Astrocyte of the spinal cord (primary cell): ENCODE measurements at regions not wholly inside any gene's neighbourhood (a gene's known extent, or its start where the extent isn't known, plus 50 kb on each side); places are given as distances from the start of the nearest gene placed in this dataset.
"Not testable (repeated sequence)": the region's sequence is repeated elsewhere in the genome, so short reads cannot be mapped to it uniquely, and the experiment has no call there.

Experiments used
- DNase-seq: peaks from one replicate; pipeline ENCODE4 v3.0.0; 2011; ENCODE audit warnings: low read depth, low spot score
- H3K4me3 ChIP-seq: 2 replicates; pipeline ENCODE4 v1.5.1; 2011; ENCODE audit warnings: low read depth, mild to moderate bottlenecking, low read length, moderate library complexity
- in situ Hi-C: cut with HindIII; loops from 2 replicates; pipeline ENCODE4 v1.10.0; 2017; ENCODE audit warnings: low sequenced_read_pairs
- TF ChIP-seq, protein P1 (sequence below): IDR thresholded peaks from 2 replicates; pipeline ENCODE4 v1.5.1; 2012; ENCODE audit warnings: low read depth, mild to moderate bottlenecking, low read length, inconsistent platforms

DNA sequence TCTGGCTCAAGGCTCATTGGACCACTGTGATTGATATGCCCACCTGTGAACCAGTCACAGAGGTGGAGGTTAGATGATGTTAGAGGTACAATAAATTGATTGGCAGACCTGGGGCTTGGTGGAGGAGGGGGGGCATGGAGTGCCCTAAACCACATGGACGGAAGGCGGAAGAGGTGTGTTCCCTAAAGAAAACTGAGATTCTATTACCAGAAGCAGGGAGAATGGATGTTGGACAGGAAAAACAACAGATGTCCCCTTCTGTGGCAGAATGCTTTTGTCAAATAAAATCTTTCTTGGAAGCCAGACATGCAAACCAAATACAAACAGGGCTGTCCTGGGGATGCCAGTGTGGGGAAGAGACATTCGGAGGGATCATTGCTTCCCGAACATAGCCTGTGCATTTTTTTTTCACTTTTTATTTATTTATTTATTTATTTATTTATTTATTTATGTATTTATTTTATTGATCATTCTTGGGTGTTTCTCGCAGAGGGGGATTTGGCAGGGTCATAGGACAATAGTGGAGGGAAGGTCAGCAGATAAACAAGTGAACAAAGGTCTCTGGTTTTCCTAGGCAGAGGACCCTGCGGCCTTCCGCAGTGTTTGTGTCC is 433.9 kb downstream of the RPS24 start:
- TF ChIP-seq, protein P1, sequence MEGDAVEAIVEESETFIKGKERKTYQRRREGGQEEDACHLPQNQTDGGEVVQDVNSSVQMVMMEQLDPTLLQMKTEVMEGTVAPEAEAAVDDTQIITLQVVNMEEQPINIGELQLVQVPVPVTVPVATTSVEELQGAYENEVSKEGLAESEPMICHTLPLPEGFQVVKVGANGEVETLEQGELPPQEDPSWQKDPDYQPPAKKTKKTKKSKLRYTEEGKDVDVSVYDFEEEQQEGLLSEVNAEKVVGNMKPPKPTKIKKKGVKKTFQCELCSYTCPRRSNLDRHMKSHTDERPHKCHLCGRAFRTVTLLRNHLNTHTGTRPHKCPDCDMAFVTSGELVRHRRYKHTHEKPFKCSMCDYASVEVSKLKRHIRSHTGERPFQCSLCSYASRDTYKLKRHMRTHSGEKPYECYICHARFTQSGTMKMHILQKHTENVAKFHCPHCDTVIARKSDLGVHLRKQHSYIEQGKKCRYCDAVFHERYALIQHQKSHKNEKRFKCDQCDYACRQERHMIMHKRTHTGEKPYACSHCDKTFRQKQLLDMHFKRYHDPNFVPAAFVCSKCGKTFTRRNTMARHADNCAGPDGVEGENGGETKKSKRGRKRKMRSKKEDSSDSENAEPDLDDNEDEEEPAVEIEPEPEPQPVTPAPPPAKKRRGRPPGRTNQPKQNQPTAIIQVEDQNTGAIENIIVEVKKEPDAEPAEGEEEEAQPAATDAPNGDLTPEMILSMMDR: no peak
- DNase-seq: no peak
- in situ Hi-C loops: no loop called here
- no peak overlapping the region for H3K4me3 ChIP-seq

DNA sequence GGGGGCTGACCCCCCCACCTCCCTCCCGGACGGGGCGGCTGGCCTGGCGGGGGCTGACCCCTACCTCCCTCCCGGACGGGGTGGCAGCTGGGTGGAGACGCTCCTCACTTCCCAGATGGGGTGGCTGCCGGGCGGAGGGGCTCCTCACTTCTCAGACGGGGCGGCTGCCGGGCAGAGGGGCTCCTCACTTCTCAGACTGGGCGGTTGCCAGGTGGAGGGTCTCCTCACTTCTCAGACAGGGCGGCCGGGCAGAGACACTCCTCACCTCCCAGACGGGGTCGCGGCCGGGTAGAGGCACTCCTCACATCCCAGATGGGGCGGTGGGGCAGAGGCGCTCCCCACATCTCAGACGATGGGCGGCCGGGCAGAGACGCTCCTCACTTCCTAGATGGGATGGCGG is 435.1 kb downstream of the RPS24 start:
- H3K4me3 ChIP-seq, in situ Hi-C loops, DNase-seq: not testable (repeated sequence)

DNA sequence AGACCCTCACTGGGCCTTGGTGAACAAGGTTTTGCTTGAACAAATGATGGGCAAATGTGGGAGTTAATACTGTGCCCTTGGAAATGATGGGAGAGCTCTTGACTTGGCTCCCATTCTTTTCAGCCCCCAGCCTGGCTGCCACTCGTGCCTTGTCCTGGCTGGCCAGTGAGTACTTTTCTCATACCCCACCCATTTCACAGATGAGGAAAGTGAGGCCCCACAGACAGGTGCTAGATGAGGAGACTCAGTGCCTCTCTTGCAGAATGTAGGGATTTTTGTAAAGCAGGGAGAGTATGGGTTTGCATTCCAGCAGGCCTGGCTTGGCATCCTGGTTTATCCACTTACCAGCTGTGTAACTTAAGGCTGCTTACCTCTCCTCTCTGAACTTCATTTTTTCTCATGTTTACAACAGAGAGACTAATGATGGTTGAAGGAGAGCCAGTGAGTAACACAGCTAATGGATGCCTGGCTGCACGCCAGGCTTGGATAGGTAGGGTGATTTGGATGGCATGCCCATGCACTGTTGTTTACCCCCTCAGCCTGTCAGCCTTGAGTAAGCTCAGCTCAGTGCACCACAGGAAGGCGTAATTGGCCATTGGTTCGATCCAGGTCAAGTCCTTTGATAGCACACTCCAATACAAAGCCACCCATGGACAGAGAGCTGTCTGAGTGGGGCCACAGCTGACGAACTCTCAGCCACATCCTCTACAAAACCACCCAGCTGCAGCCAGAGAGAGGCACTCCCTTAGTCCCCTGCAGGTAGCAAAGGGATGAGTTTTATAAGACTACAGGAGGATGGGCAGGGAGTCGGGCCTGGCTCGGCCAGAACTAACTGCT is 436.8 kb downstream of the RPS24 start:
- in situ Hi-C loops: no loop called here
- no peak for DNase-seq
- TF ChIP-seq, protein P1: no peak
- H3K4me3 ChIP-seq: no peak overlapping the region

DNA sequence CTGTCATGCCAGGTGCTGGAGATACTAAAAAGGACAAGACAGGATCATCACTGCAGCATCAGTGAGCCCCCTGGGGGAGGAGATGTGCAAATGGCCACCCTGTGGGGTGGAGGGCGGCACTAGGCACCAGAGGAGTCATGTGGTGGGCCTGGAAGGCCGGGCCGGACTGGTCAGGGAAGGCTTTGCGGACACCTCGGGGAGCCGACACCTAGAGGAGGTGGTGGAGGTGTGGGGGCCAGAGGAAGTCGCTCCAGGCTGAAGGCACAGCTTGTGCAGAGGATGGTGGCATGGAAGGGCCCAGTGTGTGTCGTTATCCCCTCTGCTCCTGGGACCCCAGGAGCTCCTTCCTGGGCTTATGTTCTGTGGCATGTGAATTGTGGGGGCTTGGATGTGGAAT is 437.7 kb downstream of the RPS24 start:
- H3K4me3 ChIP-seq: no peak overlapping the region
- no peak for DNase-seq
- TF ChIP-seq, protein P1: no peak
- in situ Hi-C loops: no loop called here

DNA sequence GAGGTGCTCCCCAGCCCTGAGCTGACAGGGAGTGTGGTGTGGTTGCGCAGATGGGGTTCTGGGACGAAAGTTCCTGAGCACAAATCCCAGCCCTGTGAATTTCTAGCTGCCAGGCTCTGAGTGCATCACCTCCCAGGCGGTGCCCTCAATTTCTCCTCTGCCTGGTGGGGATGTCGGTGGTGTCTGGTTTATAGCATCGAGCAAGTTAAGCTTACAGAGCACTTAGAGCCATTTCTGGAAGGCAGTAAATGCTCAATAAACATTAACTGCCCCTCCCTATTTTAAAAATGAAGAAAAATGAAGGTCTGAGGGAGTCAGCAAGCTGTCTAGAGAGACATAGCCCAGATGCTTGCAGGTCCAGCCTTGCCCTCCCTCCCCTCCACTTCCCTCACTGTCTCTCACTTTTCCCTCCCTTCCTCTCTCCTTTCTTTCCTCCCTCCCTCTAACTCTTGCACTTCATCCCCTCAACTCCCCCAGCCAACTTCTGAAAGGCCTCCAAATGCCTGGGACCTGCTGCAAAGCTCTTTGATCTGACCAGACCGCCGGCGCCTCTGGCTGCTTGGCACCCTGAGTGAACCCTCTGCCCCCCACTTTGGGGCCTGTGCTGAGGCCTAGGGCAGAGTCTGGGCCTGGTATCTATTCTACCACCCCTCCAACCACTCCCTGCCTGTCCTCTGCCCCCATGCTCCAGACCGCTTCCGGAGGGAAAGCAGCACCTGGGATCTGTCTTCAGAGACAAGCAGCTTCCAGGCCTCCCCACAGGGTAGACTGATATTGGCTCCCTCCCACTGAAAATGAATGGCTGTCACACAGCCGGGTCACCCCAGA is 438.3 kb downstream of the RPS24 start:
- no peak for DNase-seq
- in situ Hi-C loops: no loop called here
- no peak overlapping the region for H3K4me3 ChIP-seq
- TF ChIP-seq, protein P1: no peak

DNA sequence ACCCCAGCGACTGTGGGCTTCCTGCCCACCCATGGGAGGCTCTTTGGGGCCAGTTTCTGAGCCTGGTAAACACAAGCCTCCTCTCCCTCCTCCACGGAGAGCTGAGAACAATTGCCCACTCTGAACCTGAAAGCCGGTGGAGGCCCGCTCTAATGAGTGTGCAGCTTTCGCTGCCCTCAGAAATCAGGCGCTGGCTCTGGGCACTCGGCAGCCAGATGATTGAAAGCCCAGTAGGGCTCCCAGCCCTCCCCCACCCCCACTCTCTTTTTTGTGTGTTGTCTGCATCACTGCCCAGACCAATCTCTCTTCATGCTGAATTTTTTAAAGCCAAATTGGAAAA is 438.9 kb downstream of the RPS24 start:
- H3K4me3 ChIP-seq: no peak overlapping the region
- in situ Hi-C loops: no loop called here
- TF ChIP-seq, protein P1: no peak
- no peak for DNase-seq
